PC-9 (cell line): ENCODE measurements at regions not wholly inside any gene's neighbourhood (a gene's known extent, or its start where the extent isn't known, plus 50 kb on each side); places are given as distances from the start of the nearest gene placed in this dataset.

Experiments used
- CTCF ChIP-seq: fragments of 200-600 bp; sonication (generic); conservative IDR thresholded peaks from 2 replicates; pipeline ENCODE4 v1.6.1; 2017; ENCODE audit warnings: mixed run types, antibody characterized with exemption, mild to moderate bottlenecking, moderate library complexity
- EZH2 ChIP-seq: fragments of 200-600 bp; sonication (generic); IDR thresholded peaks from 2 replicates; pipeline ENCODE4 v1.8.0; 2017; ENCODE audit warnings: antibody characterized with exemption, low read depth

- TF ChIP-seq CTCF (no peak), EZH2 (no peak)
These were observed 154.3 kb downstream of the ICE1 start for GRCh38 chr5:5576744-5577143.
